SJSA1 (cell line): ENCODE measurements at regions not wholly inside any gene's neighbourhood (a gene's known extent, or its start where the extent isn't known, plus 50 kb on each side); places are given as distances from the start of the nearest gene placed in this dataset.

Source experiments
- DNase-seq, 2 experiments: peaks; one replicate each; pipeline ENCODE4 v3.0.0-alpha.2; 2015 to 2020; ENCODE audit warnings: low spot score in 2 of 2, low read depth in 1 of 2
- H3K27ac ChIP-seq: fragments of 250-450 bp; sonication (Bioruptor Pico); 2 replicates; pipeline ENCODE4 v1.5.1; 2020; ENCODE audit warnings: mild to moderate bottlenecking, moderate library complexity
- H3K27me3 ChIP-seq: fragments of 250-450 bp; sonication (Bioruptor Pico); replicated peaks from 2 replicates; pipeline ENCODE4 v1.5.1; 2020; ENCODE audit warnings: mild to moderate bottlenecking, moderate library complexity
- H3K36me3 ChIP-seq: fragments of 250-450 bp; sonication (Bioruptor Pico); 2 replicates; pipeline ENCODE4 v1.5.1; 2020; ENCODE audit warnings: mild to moderate bottlenecking
- H3K4me1 ChIP-seq: fragments of 250-450 bp; sonication (Bioruptor Pico); replicated peaks from 2 replicates; pipeline ENCODE4 v1.6.1; 2021; ENCODE audit warnings: mild to moderate bottlenecking
- H3K4me3 ChIP-seq: fragments of 250-450 bp; sonication (Bioruptor Pico); 2 replicates; pipeline ENCODE4 v1.5.1; 2020; ENCODE audit warnings: mild to moderate bottlenecking
- H3K9me3 ChIP-seq: fragments of 250-450 bp; sonication (Bioruptor Pico); replicated peaks from 2 replicates; pipeline ENCODE4 v1.5.1; 2020; ENCODE audit warnings: mild to moderate bottlenecking

- Histone ChIP-seq H3K27me3 (no peaks in the 10 kb centered on the region), H3K4me3 (no peak overlapping the region), H3K36me3 (no peaks in the 10 kb centered on the region), H3K9me3 (no peaks in the 10 kb centered on the region), H3K4me1 (no peaks in the 10 kb centered on the region), H3K27ac (no peak overlapping the region)
- DNase-seq, result no peak
Measured at GRCh38 chr1:14310476-14310875, 288.0 kb upstream of the KAZN start.

- no peaks in the 10 kb centered on the region for H3K4me1 ChIP-seq
- H3K27ac ChIP-seq, result no peak overlapping the region
- no peak for DNase-seq
- H3K4me3 ChIP-seq, result no peak overlapping the region
- no peaks in the 10 kb centered on the region for H3K36me3 ChIP-seq
- no peaks in the 10 kb centered on the region for H3K9me3 ChIP-seq
- no peaks in the 10 kb centered on the region for H3K27me3 ChIP-seq
Measured at GRCh38 chr1:14313731-14314431, 284.6 kb upstream of the KAZN start.

GRCh38 chr1:14318830-14319229 is 279.7 kb upstream of the KAZN start:
- H3K9me3 ChIP-seq, result no peaks in the 10 kb centered on the region
- no peaks in the 10 kb centered on the region for H3K4me1 ChIP-seq
- no peaks in the 10 kb centered on the region for H3K27me3 ChIP-seq
- no peaks in the 10 kb centered on the region for H3K36me3 ChIP-seq
- H3K27ac ChIP-seq, result no peak overlapping the region
- no peak overlapping the region for H3K4me3 ChIP-seq
- DNase-seq, result no peak

GRCh38 chr1:14320518-14320917 is 278.0 kb upstream of the KAZN start:
- H3K27me3 ChIP-seq, result no peaks in the 10 kb centered on the region
- no peak overlapping the region for H3K4me3 ChIP-seq
- no peak for DNase-seq
- no peaks in the 10 kb centered on the region for H3K36me3 ChIP-seq
- no peaks in the 10 kb centered on the region for H3K9me3 ChIP-seq
- no peaks in the 10 kb centered on the region for H3K4me1 ChIP-seq
- H3K27ac ChIP-seq, result no peak overlapping the region

GRCh38 chr1:14320986-14321385 is 277.5 kb upstream of the KAZN start:
- Histone ChIP-seq H3K4me3 (no peak overlapping the region), H3K9me3 (no peaks in the 10 kb centered on the region), H3K4me1 (no peaks in the 10 kb centered on the region), H3K36me3 (no peaks in the 10 kb centered on the region), H3K27ac (no peak overlapping the region), H3K27me3 (no peaks in the 10 kb centered on the region)
- no peak for DNase-seq

- H3K4me1 ChIP-seq, result no peaks in the 10 kb centered on the region
- no peak overlapping the region for H3K27ac ChIP-seq
- DNase-seq, result no peak
Measured at GRCh38 chr1:14321422-14321821, 277.1 kb upstream of the KAZN start.

GRCh38 chr1:14323568-14324247 is 274.8 kb upstream of the KAZN start:
- Histone ChIP-seq H3K9me3 (no peaks in the 10 kb centered on the region), H3K27ac (no peak overlapping the region), H3K4me1 (no peaks in the 10 kb centered on the region), H3K4me3 (no peak overlapping the region), H3K36me3 (no peaks in the 10 kb centered on the region), H3K27me3 (no peaks in the 10 kb centered on the region)
- no peak for DNase-seq

More at GRCh38 chr1:14321422-14321821, 277.1 kb upstream of the KAZN start:
- H3K9me3 ChIP-seq, result no peaks in the 10 kb centered on the region
- no peaks in the 10 kb centered on the region for H3K36me3 ChIP-seq
- H3K4me3 ChIP-seq, result no peak overlapping the region
- H3K27me3 ChIP-seq, result no peaks in the 10 kb centered on the region

- Histone ChIP-seq H3K4me1 (no peaks in the 10 kb centered on the region), H3K27ac (no peak overlapping the region), H3K9me3 (no peaks in the 10 kb centered on the region), H3K27me3 (no peaks in the 10 kb centered on the region), H3K4me3 (no peak overlapping the region), H3K36me3 (no peaks in the 10 kb centered on the region)
- no peak for DNase-seq
Measured at GRCh38 chr1:14324248-14324630, 274.2 kb upstream of the KAZN start.

GRCh38 chr1:14326857-14327256 is 271.6 kb upstream of the KAZN start:
- Histone ChIP-seq H3K27ac (no peak overlapping the region), H3K9me3 (no peaks in the 10 kb centered on the region; the same call in 1 of the 2 replicates), H3K36me3 (no peaks in the 10 kb centered on the region), H3K4me3 (no peak overlapping the region), H3K4me1 (no peaks in the 10 kb centered on the region), H3K27me3 (no peaks in the 10 kb centered on the region)
- no peak for DNase-seq

GRCh38 chr1:14328685-14329084 is 269.8 kb upstream of the KAZN start:
- no peak for DNase-seq
- Histone ChIP-seq H3K36me3 (no peaks in the 10 kb centered on the region), H3K27ac (no peak overlapping the region), H3K4me3 (no peak overlapping the region), H3K27me3 (no peaks in the 10 kb centered on the region), H3K9me3 (no peaks in the 10 kb centered on the region; the same call in 1 of the 2 replicates), H3K4me1 (no peaks in the 10 kb centered on the region)

- Histone ChIP-seq H3K4me3 (no peak overlapping the region), H3K9me3 (no peaks in the 10 kb centered on the region; the same call in 1 of the 2 replicates), H3K4me1 (no peaks in the 10 kb centered on the region), H3K27ac (no peak overlapping the region), H3K27me3 (no peaks in the 10 kb centered on the region), H3K36me3 (no peaks in the 10 kb centered on the region)
- DNase-seq, result no peak
Measured at GRCh38 chr1:14332158-14332557, 266.3 kb upstream of the KAZN start.

- no peaks in the 10 kb centered on the region for H3K27me3 ChIP-seq
- H3K27ac ChIP-seq, result no peak overlapping the region
- no peaks in the 10 kb centered on the region for H3K36me3 ChIP-seq
- H3K9me3 ChIP-seq, result no peaks in the 10 kb centered on the region; the same call in 1 of the 2 replicates
- no peaks in the 10 kb centered on the region for H3K4me1 ChIP-seq
- no peak for DNase-seq
- H3K4me3 ChIP-seq, result no peak overlapping the region
Measured at GRCh38 chr1:14334336-14335176, 263.9 kb upstream of the KAZN start.

GRCh38 chr1:14338509-14338908 is 260.0 kb upstream of the KAZN start:
- H3K4me3 ChIP-seq, result no peak overlapping the region
- H3K36me3 ChIP-seq, result no peaks in the 10 kb centered on the region
- no peaks in the 10 kb centered on the region for H3K9me3 ChIP-seq
- no peaks in the 10 kb centered on the region for H3K4me1 ChIP-seq
- no peak overlapping the region for H3K27ac ChIP-seq
- no peaks in the 10 kb centered on the region for H3K27me3 ChIP-seq
- no peak for DNase-seq

GRCh38 chr1:14339288-14339687 is 259.2 kb upstream of the KAZN start:
- Histone ChIP-seq H3K4me3 (no peak overlapping the region), H3K4me1 (no peaks in the 10 kb centered on the region), H3K27me3 (no peaks in the 10 kb centered on the region), H3K36me3 (no peaks in the 10 kb centered on the region), H3K9me3 (no peaks in the 10 kb centered on the region), H3K27ac (no peak overlapping the region)
- no peak for DNase-seq
